ENCODE measurements at regions not wholly inside any gene's neighbourhood (a gene's known extent, or its start where the extent isn't known, plus 50 kb on each side); places are given as distances from the start of the nearest gene placed in this dataset.

GRCh38 chr16:48452991-48453760 is 68.0 kb upstream of the SIAH1 start:
- H3K9me3 ChIP-seq (ENCODE audit: control insufficient read depth in 2 of 2, low read length in 2 of 2), result no peaks in the 10 kb centered on the region
- H3K4me3 ChIP-seq (ENCODE audit: low read length in 2 of 2), result no peak overlapping the region
- no peaks in the 10 kb centered on the region for H3K36me3 ChIP-seq (ENCODE audit: control insufficient read depth in 2 of 2, insufficient read depth in 2 of 2, low read length in 2 of 2)
- no peaks in the 10 kb centered on the region for H3K27me3 ChIP-seq (ENCODE audit: control insufficient read depth in 2 of 2, insufficient read depth in 2 of 2, low read length in 2 of 2)
- no peaks in the 10 kb centered on the region for H3K4me1 ChIP-seq (ENCODE audit: control insufficient read depth in 2 of 2, insufficient read depth in 2 of 2, low read length in 2 of 2)
- no peak overlapping the region for H3K27ac ChIP-seq (ENCODE audit: low read depth in 2 of 2, low read length in 2 of 2)
- H3K9ac ChIP-seq (ENCODE audit: low read depth in 1 of 2, low read length in 2 of 2), result no peak overlapping the region

GRCh38 chr16:48451323-48451722 is 66.1 kb upstream of the SIAH1 start:
- H3K9me3 ChIP-seq (ENCODE audit: control insufficient read depth in 2 of 2, low read length in 2 of 2), result no peaks in the 10 kb centered on the region
- H3K27ac ChIP-seq (ENCODE audit: low read depth in 2 of 2, low read length in 2 of 2), result no peak overlapping the region
- H3K9ac ChIP-seq (ENCODE audit: low read depth in 1 of 2, low read length in 2 of 2), result no peak overlapping the region
- no peaks in the 10 kb centered on the region for H3K4me1 ChIP-seq (ENCODE audit: control insufficient read depth in 2 of 2, insufficient read depth in 2 of 2, low read length in 2 of 2)
- H3K4me3 ChIP-seq (ENCODE audit: low read length in 2 of 2), result no peak overlapping the region
- H3K27me3 ChIP-seq (ENCODE audit: control insufficient read depth in 2 of 2, insufficient read depth in 2 of 2, low read length in 2 of 2), result no peaks in the 10 kb centered on the region
- no peaks in the 10 kb centered on the region for H3K36me3 ChIP-seq (ENCODE audit: control insufficient read depth in 2 of 2, insufficient read depth in 2 of 2, low read length in 2 of 2)

DNA sequence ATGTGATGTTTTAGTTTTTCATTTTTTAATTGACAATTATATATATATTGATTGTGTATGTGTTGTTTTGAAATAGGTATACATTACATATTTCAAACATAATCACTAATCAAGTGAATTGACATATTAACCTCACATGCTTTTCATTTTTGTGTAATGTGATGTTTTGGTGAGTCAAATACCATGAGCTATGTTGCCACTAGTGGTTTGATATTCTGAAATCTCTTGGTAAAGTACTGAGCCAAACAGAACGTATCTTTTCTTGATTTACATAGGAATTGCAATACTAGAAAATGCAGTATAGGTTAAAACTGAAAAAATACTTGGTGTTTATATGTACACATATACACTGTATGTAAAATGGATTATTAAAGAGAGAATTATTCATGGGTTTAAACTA is 65.2 kb upstream of the SIAH1 start:
- H3K4me1 ChIP-seq (ENCODE audit: control insufficient read depth in 2 of 2, insufficient read depth in 2 of 2, low read length in 2 of 2), result no peaks in the 10 kb centered on the region
- no peaks in the 10 kb centered on the region for H3K27me3 ChIP-seq (ENCODE audit: control insufficient read depth in 2 of 2, insufficient read depth in 2 of 2, low read length in 2 of 2)
- no peaks in the 10 kb centered on the region for H3K9me3 ChIP-seq (ENCODE audit: control insufficient read depth in 2 of 2, low read length in 2 of 2)
- no peaks in the 10 kb centered on the region for H3K36me3 ChIP-seq (ENCODE audit: control insufficient read depth in 2 of 2, insufficient read depth in 2 of 2, low read length in 2 of 2)
- H3K27ac ChIP-seq (ENCODE audit: low read depth in 2 of 2, low read length in 2 of 2), result no peak overlapping the region
- no peak overlapping the region for H3K4me3 ChIP-seq (ENCODE audit: low read length in 2 of 2)
- H3K9ac ChIP-seq (ENCODE audit: low read depth in 1 of 2, low read length in 2 of 2), result no peak overlapping the region

GRCh38 chr16:48448841-48449481 is 63.7 kb upstream of the SIAH1 start:
- no peak overlapping the region for H3K27ac ChIP-seq (ENCODE audit: low read depth in 2 of 2, low read length in 2 of 2)
- no peaks in the 10 kb centered on the region for H3K9me3 ChIP-seq (ENCODE audit: control insufficient read depth in 2 of 2, low read length in 2 of 2)
- H3K4me1 ChIP-seq (ENCODE audit: control insufficient read depth in 2 of 2, insufficient read depth in 2 of 2, low read length in 2 of 2), result no peaks in the 10 kb centered on the region
- H3K9ac ChIP-seq (ENCODE audit: low read depth in 1 of 2, low read length in 2 of 2), result no peak overlapping the region
- no peaks in the 10 kb centered on the region for H3K27me3 ChIP-seq (ENCODE audit: control insufficient read depth in 2 of 2, insufficient read depth in 2 of 2, low read length in 2 of 2)
- no peaks in the 10 kb centered on the region for H3K36me3 ChIP-seq (ENCODE audit: control insufficient read depth in 2 of 2, insufficient read depth in 2 of 2, low read length in 2 of 2)
- H3K4me3 ChIP-seq (ENCODE audit: low read length in 2 of 2), result no peak overlapping the region

- no peaks in the 10 kb centered on the region for H3K27me3 ChIP-seq (ENCODE audit: control insufficient read depth in 2 of 2, insufficient read depth in 2 of 2, low read length in 2 of 2)
- no peaks in the 10 kb centered on the region for H3K4me1 ChIP-seq (ENCODE audit: control insufficient read depth in 2 of 2, insufficient read depth in 2 of 2, low read length in 2 of 2)
- H3K36me3 ChIP-seq (ENCODE audit: control insufficient read depth in 2 of 2, insufficient read depth in 2 of 2, low read length in 2 of 2), result no peaks in the 10 kb centered on the region
- no peak overlapping the region for H3K27ac ChIP-seq (ENCODE audit: low read depth in 2 of 2, low read length in 2 of 2)
- H3K4me3 ChIP-seq (ENCODE audit: low read length in 2 of 2), result no peak overlapping the region
- H3K9me3 ChIP-seq (ENCODE audit: control insufficient read depth in 2 of 2, low read length in 2 of 2), result no peaks in the 10 kb centered on the region
- no peak overlapping the region for H3K9ac ChIP-seq (ENCODE audit: low read depth in 1 of 2, low read length in 2 of 2)
Measured at GRCh38 chr16:48447940-48448536, 62.8 kb upstream of the SIAH1 start.

DNA sequence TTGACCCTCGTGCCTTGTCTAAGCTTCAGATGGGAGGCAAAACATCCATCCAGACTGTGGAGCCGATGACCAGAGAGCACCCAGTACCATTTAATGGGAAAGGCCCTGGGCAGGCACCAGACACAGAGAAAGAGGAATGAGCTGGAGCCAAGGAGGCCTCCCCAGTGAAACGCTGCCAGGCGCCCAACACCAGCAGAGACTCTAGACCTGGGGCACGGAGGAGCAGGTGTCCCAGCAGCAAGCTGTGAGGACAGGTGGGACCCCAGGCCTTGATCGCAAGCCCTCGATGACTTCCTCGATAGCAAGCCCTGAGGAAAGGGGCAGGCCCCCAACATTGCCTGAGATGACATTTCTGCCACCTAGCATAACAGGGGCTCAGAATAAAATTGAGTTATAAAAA is 62.2 kb upstream of the SIAH1 start:
- Histone ChIP-seq H3K9me3 (ENCODE audit: control insufficient read depth in 2 of 2, low read length in 2 of 2) (no peaks in the 10 kb centered on the region), H3K36me3 (ENCODE audit: control insufficient read depth in 2 of 2, insufficient read depth in 2 of 2, low read length in 2 of 2) (no peaks in the 10 kb centered on the region), H3K4me1 (ENCODE audit: control insufficient read depth in 2 of 2, insufficient read depth in 2 of 2, low read length in 2 of 2) (no peaks in the 10 kb centered on the region), H3K9ac (ENCODE audit: low read depth in 1 of 2, low read length in 2 of 2) (no peak overlapping the region), H3K27me3 (ENCODE audit: control insufficient read depth in 2 of 2, insufficient read depth in 2 of 2, low read length in 2 of 2) (no peaks in the 10 kb centered on the region), H3K27ac (ENCODE audit: low read depth in 2 of 2, low read length in 2 of 2) (no peak overlapping the region), H3K4me3 (ENCODE audit: low read length in 2 of 2) (no peak overlapping the region)

GRCh38 chr16:48446534-48446920 is 61.3 kb upstream of the SIAH1 start:
- Histone ChIP-seq H3K9ac (ENCODE audit: low read depth in 1 of 2, low read length in 2 of 2) (no peak overlapping the region), H3K9me3 (ENCODE audit: control insufficient read depth in 2 of 2, low read length in 2 of 2) (no peaks in the 10 kb centered on the region), H3K4me3 (ENCODE audit: low read length in 2 of 2) (no peak overlapping the region), H3K27ac (ENCODE audit: low read depth in 2 of 2, low read length in 2 of 2) (no peak overlapping the region), H3K4me1 (ENCODE audit: control insufficient read depth in 2 of 2, insufficient read depth in 2 of 2, low read length in 2 of 2) (no peaks in the 10 kb centered on the region), H3K36me3 (ENCODE audit: control insufficient read depth in 2 of 2, insufficient read depth in 2 of 2, low read length in 2 of 2) (no peaks in the 10 kb centered on the region), H3K27me3 (ENCODE audit: control insufficient read depth in 2 of 2, insufficient read depth in 2 of 2, low read length in 2 of 2) (no peaks in the 10 kb centered on the region)

GRCh38 chr16:48445782-48446533 is 60.7 kb upstream of the SIAH1 start:
- H3K27ac ChIP-seq (ENCODE audit: low read depth in 2 of 2, low read length in 2 of 2), result no peak overlapping the region
- H3K36me3 ChIP-seq (ENCODE audit: control insufficient read depth in 2 of 2, insufficient read depth in 2 of 2, low read length in 2 of 2), result no peaks in the 10 kb centered on the region

GRCh38 chr16:48444574-48444973 is 59.4 kb upstream of the SIAH1 start:
- Histone ChIP-seq H3K4me3 (ENCODE audit: low read length in 2 of 2) (no peak overlapping the region), H3K9ac (ENCODE audit: low read depth in 1 of 2, low read length in 2 of 2) (no peak overlapping the region), H3K9me3 (ENCODE audit: control insufficient read depth in 2 of 2, low read length in 2 of 2) (no peaks in the 10 kb centered on the region), H3K27me3 (ENCODE audit: control insufficient read depth in 2 of 2, insufficient read depth in 2 of 2, low read length in 2 of 2) (no peaks in the 10 kb centered on the region), H3K4me1 (ENCODE audit: control insufficient read depth in 2 of 2, insufficient read depth in 2 of 2, low read length in 2 of 2) (no peaks in the 10 kb centered on the region), H3K36me3 (ENCODE audit: control insufficient read depth in 2 of 2, insufficient read depth in 2 of 2, low read length in 2 of 2) (no peaks in the 10 kb centered on the region), H3K27ac (ENCODE audit: low read depth in 2 of 2, low read length in 2 of 2) (peak overlapping the region in 1 of 2 donors; percentile 22)

More at GRCh38 chr16:48445782-48446533, 60.7 kb upstream of the SIAH1 start:
- Histone ChIP-seq H3K4me1 (ENCODE audit: control insufficient read depth in 2 of 2, insufficient read depth in 2 of 2, low read length in 2 of 2) (no peaks in the 10 kb centered on the region), H3K27me3 (ENCODE audit: control insufficient read depth in 2 of 2, insufficient read depth in 2 of 2, low read length in 2 of 2) (no peaks in the 10 kb centered on the region), H3K9me3 (ENCODE audit: control insufficient read depth in 2 of 2, low read length in 2 of 2) (no peaks in the 10 kb centered on the region), H3K9ac (ENCODE audit: low read depth in 1 of 2, low read length in 2 of 2) (no peak overlapping the region), H3K4me3 (ENCODE audit: low read length in 2 of 2) (no peak overlapping the region)

DNA sequence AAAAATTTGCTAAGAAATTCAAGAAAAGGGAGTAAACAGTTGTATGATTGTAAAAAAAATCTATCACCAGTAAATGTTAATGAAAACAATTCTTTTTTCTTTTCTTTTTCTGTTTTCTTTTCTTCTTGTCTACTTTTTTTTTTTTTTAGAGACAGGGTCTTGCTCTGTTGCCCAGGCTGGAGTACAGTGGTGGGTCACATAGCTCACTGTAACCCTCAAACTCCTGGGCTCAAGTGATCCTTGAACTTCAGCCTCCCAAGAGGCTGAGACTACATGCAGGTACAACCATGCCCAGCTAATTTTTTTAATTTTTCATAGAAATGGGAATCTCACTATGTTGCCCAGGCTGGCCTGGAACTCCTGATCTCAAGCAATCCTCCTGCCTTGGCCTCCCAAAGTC is 57.2 kb upstream of the SIAH1 start:
- Histone ChIP-seq H3K36me3 (ENCODE audit: control insufficient read depth in 2 of 2, insufficient read depth in 2 of 2, low read length in 2 of 2) (no peaks in the 10 kb centered on the region), H3K27me3 (ENCODE audit: control insufficient read depth in 2 of 2, insufficient read depth in 2 of 2, low read length in 2 of 2) (no peaks in the 10 kb centered on the region), H3K4me1 (ENCODE audit: control insufficient read depth in 2 of 2, insufficient read depth in 2 of 2, low read length in 2 of 2) (no peaks in the 10 kb centered on the region), H3K9ac (ENCODE audit: low read depth in 1 of 2, low read length in 2 of 2) (no peak overlapping the region), H3K27ac (ENCODE audit: low read depth in 2 of 2, low read length in 2 of 2) (no peak overlapping the region), H3K9me3 (ENCODE audit: control insufficient read depth in 2 of 2, low read length in 2 of 2) (no peaks in the 10 kb centered on the region), H3K4me3 (ENCODE audit: low read length in 2 of 2) (no peak overlapping the region)
